Esophagus muscularis mucosa (tissue), 4 donors: ENCODE measurements at regions not wholly inside any gene's neighbourhood (a gene's known extent, or its start where the extent isn't known, plus 50 kb on each side); places are given as distances from the start of the nearest gene placed in this dataset.

ENCODE experiments used
- DNase-seq: peaks from one replicate; pipeline ENCODE4 v3.0.0-alpha.2; 2017; ENCODE audit errors: extremely low spot score
- H3K27ac ChIP-seq, 4 donors: fragments of 200-600 bp; sonication (generic); replicated peaks in 1 of 4; 1 replicate in 3 of 4; 2 replicates in 1 of 4; pipeline ENCODE4 v1.5.1; 2016 to 2019; ENCODE audit warnings: mild to moderate bottlenecking in 1 of 4
- H3K27me3 ChIP-seq, 4 donors: fragments of 200-600 bp; sonication (generic); one replicate each; pipeline versions ENCODE4 v1.5.1 to v1.6.0; 2016 to 2019
- H3K36me3 ChIP-seq, 4 donors: fragments of 200-600 bp; sonication (generic); one replicate each; pipeline ENCODE4 v1.5.1; 2016 to 2019
- H3K4me1 ChIP-seq, 4 donors: fragments of 200-600 bp; sonication (generic); one replicate each; pipeline ENCODE4 v1.5.1; 2016 to 2019
- H3K4me3 ChIP-seq, 4 donors: fragments of 200-600 bp; sonication (generic); 1 replicate in 2 of 4; 2 replicates in 2 of 4; pipeline ENCODE4 v1.5.1; 2016 to 2019; ENCODE audit warnings: mild to moderate bottlenecking in 4 of 4, moderate library complexity in 1 of 4
- H3K9me3 ChIP-seq, 4 donors: fragments of 200-600 bp; sonication (generic); 1 replicate in 3 of 4; 2 replicates in 1 of 4; pipeline ENCODE4 v1.5.1; 2016 to 2019
- EP300 ChIP-seq: sonication (generic); formaldehyde crosslinking; IDR thresholded peaks from one replicate; pipeline ENCODE4 v1.6.1; 2017; ENCODE audit warnings: antibody characterized with exemption
- POLR2A ChIP-seq: fragments of 450-650 bp; IDR thresholded peaks from one replicate; pipeline ENCODE4 v1.6.1; 2017; ENCODE audit warnings: antibody characterized with exemption, moderate library complexity, mild to moderate bottlenecking, low read depth
- POLR2AphosphoS5 ChIP-seq, 2 donors: sonication (generic); formaldehyde crosslinking; IDR thresholded peaks; one replicate each; pipeline ENCODE4 v1.6.1; 2017; ENCODE audit warnings: antibody characterized with exemption in 2 of 2
- WGBS: methylation state at CpG from one replicate; pipeline ENCODE4 v1.1.5; 2018; 5-methylcytosine and 5-hydroxymethylcytosine counted together
- intact Hi-C: fragments of 100-400 bp; cut with DNase I; formaldehyde crosslinking; loops from one replicate; pipeline ENCODE4 v1.15.1; 2023
- TF ChIP-seq, protein P1 (sequence below), 3 experiments: fragments of 200-600 bp in 2 of 3; fragments of 450-650 bp in 1 of 3; sonication (generic) in 2 of 3; IDR thresholded peaks; one replicate each; pipeline ENCODE4 v1.5.1; 2017 to 2019; ENCODE audit warnings: antibody characterized with exemption in 3 of 3, mild to moderate bottlenecking in 2 of 3, moderate library complexity in 1 of 3

DNA sequence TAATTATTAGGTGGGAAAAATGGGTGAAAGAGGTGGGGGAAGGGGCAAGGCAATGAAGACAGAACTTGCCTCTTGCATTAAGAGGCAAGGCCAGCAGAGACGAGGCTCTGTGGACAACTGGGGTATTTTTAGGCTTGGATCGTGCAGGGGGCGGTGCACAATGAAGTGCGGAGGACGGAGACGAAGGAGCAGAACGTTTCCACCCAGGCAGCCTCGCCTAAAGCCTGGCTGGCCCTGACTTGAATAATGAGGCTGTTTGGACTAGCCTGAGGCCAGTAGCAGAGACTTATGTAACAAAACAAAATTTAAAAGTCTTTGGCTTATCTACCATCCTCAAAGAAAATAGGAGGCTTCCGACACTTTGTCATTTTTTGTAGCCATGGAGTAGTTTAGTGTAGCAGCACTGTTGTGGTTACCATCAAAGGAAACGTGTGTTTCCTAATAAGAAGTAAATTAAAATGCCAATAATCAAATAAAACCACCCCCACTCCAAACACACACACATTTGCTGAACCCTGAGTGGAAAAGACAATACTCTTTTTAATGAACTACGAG is 370.0 kb upstream of the CNR1 start:
- 51% methylated on average over 11 of the region's 11 CpGs for WGBS
- intact Hi-C loops = no loop called here

DNA sequence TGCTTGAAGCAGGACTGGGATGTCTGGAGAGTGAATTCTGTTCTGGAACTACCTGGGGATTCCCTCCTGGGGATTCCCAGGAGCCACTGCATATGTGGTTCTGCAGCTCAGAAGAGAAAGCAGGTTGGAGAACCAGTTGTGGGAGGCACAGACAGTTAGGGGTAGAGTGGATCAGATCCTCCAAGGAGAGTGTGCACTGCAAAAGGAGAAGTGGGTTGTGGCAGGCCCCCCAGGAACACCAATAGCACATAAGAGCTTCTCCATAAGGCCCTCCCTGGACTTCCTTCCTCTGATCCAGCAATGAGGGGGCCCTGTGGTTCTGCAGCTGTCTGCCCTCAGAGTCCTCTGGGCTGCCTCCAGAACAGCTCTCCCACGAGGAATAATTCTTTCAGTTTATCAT is 369.2 kb upstream of the CNR1 start:
- no peak for DNase-seq
- H3K27me3 ChIP-seq = no peaks in the 10 kb centered on the region
- no peak for TF ChIP-seq EP300
- TF ChIP-seq, protein P1, sequence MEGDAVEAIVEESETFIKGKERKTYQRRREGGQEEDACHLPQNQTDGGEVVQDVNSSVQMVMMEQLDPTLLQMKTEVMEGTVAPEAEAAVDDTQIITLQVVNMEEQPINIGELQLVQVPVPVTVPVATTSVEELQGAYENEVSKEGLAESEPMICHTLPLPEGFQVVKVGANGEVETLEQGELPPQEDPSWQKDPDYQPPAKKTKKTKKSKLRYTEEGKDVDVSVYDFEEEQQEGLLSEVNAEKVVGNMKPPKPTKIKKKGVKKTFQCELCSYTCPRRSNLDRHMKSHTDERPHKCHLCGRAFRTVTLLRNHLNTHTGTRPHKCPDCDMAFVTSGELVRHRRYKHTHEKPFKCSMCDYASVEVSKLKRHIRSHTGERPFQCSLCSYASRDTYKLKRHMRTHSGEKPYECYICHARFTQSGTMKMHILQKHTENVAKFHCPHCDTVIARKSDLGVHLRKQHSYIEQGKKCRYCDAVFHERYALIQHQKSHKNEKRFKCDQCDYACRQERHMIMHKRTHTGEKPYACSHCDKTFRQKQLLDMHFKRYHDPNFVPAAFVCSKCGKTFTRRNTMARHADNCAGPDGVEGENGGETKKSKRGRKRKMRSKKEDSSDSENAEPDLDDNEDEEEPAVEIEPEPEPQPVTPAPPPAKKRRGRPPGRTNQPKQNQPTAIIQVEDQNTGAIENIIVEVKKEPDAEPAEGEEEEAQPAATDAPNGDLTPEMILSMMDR (IDR thresholded peaks at IDR 0.05) = no peak
- TF ChIP-seq POLR2A = no peak
- TF ChIP-seq POLR2AphosphoS5 (IDR thresholded peaks at IDR 0.05) = no peak
- H3K9me3 ChIP-seq = no peaks in the 10 kb centered on the region
- no peak overlapping the region for H3K27ac ChIP-seq
- 25% methylated on average over 1 of the region's 1 CpG for WGBS
- intact Hi-C loops = no loop called here
- H3K4me1 ChIP-seq = no peaks in the 10 kb centered on the region
- H3K4me3 ChIP-seq = no peak overlapping the region
- no peaks in the 10 kb centered on the region for H3K36me3 ChIP-seq

More for the DNA sequence above, 370.0 kb upstream of the CNR1 start:
- no peak overlapping the region for H3K4me3 ChIP-seq
- H3K27ac ChIP-seq = no peak overlapping the region
- TF ChIP-seq EP300 = no peak
- no peak for TF ChIP-seq POLR2A
- TF ChIP-seq POLR2AphosphoS5 (IDR thresholded peaks at IDR 0.05) = no peak
- TF ChIP-seq, protein P1 (IDR thresholded peaks at IDR 0.05) = no peak
- H3K36me3 ChIP-seq = no peaks in the 10 kb centered on the region
- no peaks in the 10 kb centered on the region for H3K9me3 ChIP-seq
- DNase-seq = no peak
- no peaks in the 10 kb centered on the region for H3K4me1 ChIP-seq
- H3K27me3 ChIP-seq = no peaks in the 10 kb centered on the region

DNA sequence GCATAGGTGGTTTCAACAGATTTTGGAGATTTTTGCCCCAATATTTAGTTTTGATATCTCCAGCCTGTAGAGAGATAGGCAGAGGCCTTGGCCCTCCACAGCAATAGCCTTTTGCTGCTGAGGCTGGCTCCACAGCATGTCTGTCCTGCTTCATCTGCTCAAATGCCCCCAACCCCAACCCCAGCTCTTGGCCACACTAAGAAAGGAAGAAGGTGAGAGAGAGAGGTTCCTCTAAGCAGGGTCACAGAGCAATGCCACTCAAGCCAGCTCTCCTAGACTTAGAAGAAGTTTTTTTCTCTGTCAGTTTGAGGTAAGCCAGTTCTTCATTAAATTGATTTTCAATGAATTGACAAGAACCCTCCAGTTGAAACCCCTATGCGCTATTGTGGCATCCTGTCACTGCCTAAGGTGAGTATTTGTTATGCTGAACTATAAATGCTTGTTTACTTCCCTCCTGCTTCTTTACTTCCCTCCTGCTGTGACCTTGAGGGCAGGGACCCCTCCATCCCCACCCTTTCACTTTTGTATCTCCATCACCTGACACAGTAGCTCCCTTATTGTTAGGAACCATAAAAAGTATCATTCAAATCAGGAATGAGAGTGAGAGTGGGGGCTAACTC is 366.2 kb upstream of the CNR1 start:
- Histone ChIP-seq H3K36me3 (no peaks in the 10 kb centered on the region), H3K9me3 (no peaks in the 10 kb centered on the region), H3K27ac (no peak overlapping the region), H3K4me1 (no peaks in the 10 kb centered on the region), H3K4me3 (no peak overlapping the region), H3K27me3 (no peaks in the 10 kb centered on the region)
- intact Hi-C loops = no loop called here
- 95% methylated on average over 1 of the region's 1 CpG for WGBS
- TF ChIP-seq, protein P1 (IDR thresholded peaks at IDR 0.05) = no peak
- TF ChIP-seq POLR2A = no peak
- TF ChIP-seq POLR2AphosphoS5 (IDR thresholded peaks at IDR 0.05) = no peak
- TF ChIP-seq EP300 = no peak
- peak; percentile 82 for DNase-seq

DNA sequence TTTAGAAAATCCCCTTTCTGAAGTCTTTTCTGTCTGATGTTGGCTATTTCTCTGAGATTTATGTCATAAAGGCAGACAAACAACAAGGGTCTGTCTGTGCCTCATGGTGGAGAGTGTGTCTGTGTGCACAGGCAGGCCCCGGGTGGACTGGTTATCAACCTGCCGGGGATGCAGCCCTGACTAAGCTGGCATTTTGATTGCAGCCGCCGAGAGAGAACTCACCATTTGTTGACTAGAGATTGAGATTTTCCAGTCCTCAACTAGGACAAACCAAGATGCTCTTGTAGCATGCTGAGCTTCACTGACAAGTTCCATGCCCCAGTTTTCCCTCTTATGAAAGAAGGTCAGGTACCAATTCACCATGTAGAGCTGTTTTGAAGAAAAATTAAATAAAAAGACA is 363.6 kb upstream of the CNR1 start:
- TF ChIP-seq POLR2A = no peak
- H3K4me1 ChIP-seq = no peaks in the 10 kb centered on the region
- H3K4me3 ChIP-seq = no peak overlapping the region
- peak; percentile 50 for DNase-seq
- no peaks in the 10 kb centered on the region for H3K27me3 ChIP-seq
- no peaks in the 10 kb centered on the region for H3K9me3 ChIP-seq
- intact Hi-C loops = no loop called here
- no peaks in the 10 kb centered on the region for H3K36me3 ChIP-seq
- no peak overlapping the region for H3K27ac ChIP-seq
- 88% methylated on average over 4 of the region's 4 CpGs for WGBS

DNA sequence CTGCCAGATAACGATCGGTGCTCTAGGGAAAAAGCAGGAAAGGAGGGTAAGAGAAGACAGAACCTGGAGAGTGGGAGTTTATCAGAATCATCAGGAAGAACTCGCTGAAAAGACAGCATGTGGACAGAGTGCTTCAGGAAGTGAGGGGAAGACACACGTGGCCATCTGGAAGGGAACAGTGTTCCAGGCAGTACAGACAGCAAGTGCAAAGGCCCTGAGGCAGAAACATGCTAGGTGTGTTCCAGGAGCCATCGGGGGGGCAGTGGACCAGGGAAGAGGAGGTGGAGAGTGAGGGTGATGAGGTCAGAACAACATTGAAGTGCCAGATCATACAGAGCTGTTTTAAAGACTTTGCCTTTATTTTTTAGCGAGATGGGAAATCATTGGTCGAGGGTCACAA is 354.3 kb upstream of the CNR1 start:
- Histone ChIP-seq H3K27me3 (no peaks in the 10 kb centered on the region), H3K36me3 (no peaks in the 10 kb centered on the region), H3K27ac (no peak overlapping the region), H3K4me1 (no peaks in the 10 kb centered on the region), H3K9me3 (no peaks in the 10 kb centered on the region), H3K4me3 (no peak overlapping the region)
- TF ChIP-seq, protein P1 (IDR thresholded peaks at IDR 0.05) = no peak
- TF ChIP-seq POLR2AphosphoS5 (IDR thresholded peaks at IDR 0.05) = no peak
- no peak for TF ChIP-seq EP300
- no peak for TF ChIP-seq POLR2A
- intact Hi-C loops = no loop called here
- 81% methylated on average over 7 of the region's 7 CpGs for WGBS
- DNase-seq = peak; percentile 77
